Epithelial cell of esophagus (primary cell): ENCODE measurements at regions not wholly inside any gene's neighbourhood (a gene's known extent, or its start where the extent isn't known, plus 50 kb on each side); places are given as distances from the start of the nearest gene placed in this dataset.
"Not testable (repeated sequence)": the region's sequence is repeated elsewhere in the genome, so short reads cannot be mapped to it uniquely, and the experiment has no call there.

ENCODE experiments used
- DNase-seq: peaks from one replicate; pipeline ENCODE4 v3.0.0; 2010; ENCODE audit warnings: low read depth
- H3K4me3 ChIP-seq: 2 replicates; pipeline ENCODE4 v1.5.1; 2011; ENCODE audit warnings: mild to moderate bottlenecking, low read length, control low read depth
- CTCF ChIP-seq: IDR thresholded peaks from 2 replicates; pipeline ENCODE4 v1.5.1; 2011; ENCODE audit warnings: low read depth, mild to moderate bottlenecking, low read length, control low read depth, inconsistent platforms; ENCODE audit not compliant: insufficient read depth; ENCODE audit errors: missing control alignments

- TF ChIP-seq CTCF: no peak
- DNase-seq: no peak
- no peak overlapping the region for H3K4me3 ChIP-seq
These were observed 308.0 kb upstream of the RPS23 start for GRCh38 chr5:82586181-82586580.

DNA sequence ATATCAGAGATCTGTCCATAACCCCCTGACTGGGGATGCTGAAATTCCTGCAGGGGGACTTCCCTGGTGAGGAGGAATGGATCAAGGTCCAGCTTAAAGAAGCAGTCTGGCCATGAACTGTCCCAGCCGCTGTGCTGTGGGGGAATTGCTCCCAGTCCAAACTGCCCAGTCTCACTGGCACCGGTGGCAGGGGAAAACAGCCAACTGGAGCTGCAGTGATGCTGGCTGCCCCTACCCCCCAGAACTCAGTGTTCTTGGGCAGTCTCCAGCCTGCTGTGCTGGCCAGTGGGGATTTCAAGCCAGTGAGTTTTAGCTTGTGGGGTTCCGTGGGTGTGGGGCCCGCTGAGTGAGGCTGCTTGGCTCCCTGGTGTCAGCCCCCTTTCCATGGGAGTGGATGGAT lies 306.5 kb upstream of the RPS23 start:
- DNase-seq: no peak
- no peak overlapping the region for H3K4me3 ChIP-seq
- TF ChIP-seq CTCF: no peak

GRCh38 chr5:82583331-82583730 lies 305.2 kb upstream of the RPS23 start:
- not testable (repeated sequence) for DNase-seq, H3K4me3 ChIP-seq

- DNase-seq: peak; percentile 24
- no peak for TF ChIP-seq CTCF
- H3K4me3 ChIP-seq: no peak overlapping the region
These were observed 286.8 kb upstream of the RPS23 start for GRCh38 chr5:82564963-82565362.

- TF ChIP-seq CTCF: no peak
- no peak for DNase-seq
- no peak overlapping the region for H3K4me3 ChIP-seq
These were observed 285.6 kb upstream of the RPS23 start for GRCh38 chr5:82563745-82564144.

DNA sequence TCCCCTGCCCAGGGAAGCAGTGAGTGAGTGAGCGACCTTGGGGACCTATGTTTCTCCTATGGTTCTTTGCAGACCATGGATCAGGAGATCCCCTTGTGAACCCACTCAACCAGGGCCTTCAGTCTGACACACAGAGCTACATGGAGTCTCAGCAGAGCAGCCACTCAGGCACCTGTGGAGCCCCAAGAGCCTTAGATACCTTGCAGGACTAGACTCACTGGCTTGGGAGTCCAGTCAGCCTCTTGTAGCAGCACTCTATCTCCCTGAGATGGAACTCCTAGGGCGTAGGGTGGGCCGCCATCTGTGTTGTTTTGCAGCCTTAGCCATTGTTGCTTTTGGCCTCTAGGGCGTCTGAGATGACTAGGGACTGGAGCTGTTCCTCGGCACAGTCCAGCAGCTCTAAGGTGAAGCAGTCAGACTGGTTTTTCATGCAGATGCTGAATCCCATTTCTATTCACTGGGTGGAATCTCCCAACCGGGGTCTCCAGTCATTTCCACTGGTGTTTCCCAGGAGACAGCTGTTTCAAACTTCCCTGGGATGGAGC lies 284.6 kb upstream of the RPS23 start:
- DNase-seq: peak; percentile 43
- no peak overlapping the region for H3K4me3 ChIP-seq
- no peak for TF ChIP-seq CTCF

DNA sequence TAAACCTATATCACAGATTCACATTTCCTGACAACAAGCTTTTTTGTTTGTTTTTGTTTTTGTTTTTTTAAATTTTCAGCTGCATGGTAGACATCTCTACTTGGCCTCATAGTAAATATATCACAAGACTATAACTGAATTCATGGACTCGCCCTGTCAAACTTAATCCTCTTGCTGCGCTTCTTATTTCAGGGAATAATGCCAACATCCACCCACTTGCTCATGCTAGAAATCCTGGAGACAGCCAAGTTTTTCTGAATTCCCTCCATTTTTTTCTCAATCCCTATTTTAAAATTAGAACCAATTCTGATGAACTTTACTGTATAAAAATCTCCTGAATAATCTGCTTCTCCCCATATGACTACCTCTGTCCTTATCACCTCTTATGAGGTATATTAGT lies 283.6 kb upstream of the RPS23 start:
- no peak for DNase-seq
- H3K4me3 ChIP-seq: no peak overlapping the region
- no peak for TF ChIP-seq CTCF

GRCh38 chr5:82560969-82561368 lies 282.8 kb upstream of the RPS23 start:
- no peak for TF ChIP-seq CTCF
- DNase-seq: no peak
- no peak overlapping the region for H3K4me3 ChIP-seq
